Head of caudate nucleus (tissue), 42 donors: ENCODE measurements at regions not wholly inside any gene's neighbourhood (a gene's known extent, or its start where the extent isn't known, plus 50 kb on each side); places are given as distances from the start of the nearest gene placed in this dataset.
A peak's percentile ranks its signal among the peaks of the same experiment; 100 is the strongest.

Experiments used
- DNase-seq, 42 donors: peaks; one replicate each; pipeline versions ENCODE4 v3.0.0 to v3.0.0-alpha.2; 2020 to 2021; ENCODE audit warnings: mixed read lengths in 7 of 42
- intact Hi-C: fragments of 100-400 bp; cut with DNase I; formaldehyde crosslinking; loops from one replicate; pipeline ENCODE4 v1.15.0; 2022

GRCh38 chr18:40630496-40630895 is 1324.5 kb upstream of the PIK3C3 start:
- intact Hi-C loops: no loop called here
- DNase-seq: no peak

GRCh38 chr18:40624959-40625358 is 1330.1 kb upstream of the PIK3C3 start:
- no peak for DNase-seq
- intact Hi-C loops: no loop called here

DNA sequence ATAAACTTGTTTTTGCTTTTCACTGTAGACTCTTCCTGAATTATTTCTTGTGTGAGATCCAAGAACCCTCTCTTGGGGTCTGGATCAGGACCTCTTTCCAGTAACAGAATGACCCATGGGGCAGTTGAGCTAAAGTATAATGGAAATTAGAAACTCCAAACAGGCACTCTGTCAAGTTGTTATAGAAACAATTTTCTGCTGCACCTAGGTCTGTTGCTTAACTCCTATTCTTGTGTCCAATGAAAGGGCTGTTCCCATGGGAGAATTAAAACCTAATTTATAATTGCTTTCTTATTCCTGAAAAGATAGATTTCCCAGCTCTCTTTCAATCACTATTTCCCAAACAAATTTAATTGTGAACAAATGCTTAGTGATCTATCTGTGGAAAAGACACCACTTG is 1341.3 kb upstream of the PIK3C3 start:
- no peak for DNase-seq
- intact Hi-C loops: no loop called here

DNA sequence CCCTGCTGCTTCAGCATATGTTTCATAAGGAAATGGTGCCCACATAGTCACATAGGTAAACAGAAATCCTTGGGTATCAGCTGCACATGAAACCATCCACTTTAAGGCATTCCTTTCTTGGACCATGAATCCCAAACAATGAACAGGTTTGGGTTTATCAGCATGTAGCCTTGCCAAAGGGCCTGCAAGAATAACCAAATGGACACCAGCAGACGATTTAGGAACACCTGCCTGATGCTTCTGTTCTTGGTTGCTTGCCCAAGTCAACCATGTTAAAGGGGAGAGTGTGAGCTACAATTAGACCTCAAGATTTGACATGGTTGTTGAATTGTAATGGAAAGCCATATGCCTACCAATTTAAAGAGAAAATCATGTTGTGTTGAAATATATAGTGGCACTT is 1342.7 kb upstream of the PIK3C3 start:
- intact Hi-C loops: no loop called here
- no peak for DNase-seq

DNA sequence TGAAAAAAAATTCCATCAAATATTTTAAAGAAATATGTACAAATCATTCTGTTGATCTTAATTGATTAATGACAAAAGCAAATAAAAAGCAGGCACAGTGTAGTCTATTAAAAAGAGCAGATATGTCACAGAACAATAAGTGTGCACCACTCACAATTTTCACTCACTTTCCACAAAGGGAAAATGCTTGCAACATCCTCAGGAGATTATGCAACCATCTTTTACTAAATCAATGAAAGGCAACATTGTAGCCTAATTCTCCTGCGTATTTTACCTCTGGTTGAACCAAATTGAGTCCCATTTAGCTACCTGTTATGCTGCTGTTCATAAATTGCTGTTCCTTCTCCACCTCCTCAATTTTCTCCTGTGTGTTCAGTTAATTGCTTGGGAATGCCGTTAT is 1346.8 kb upstream of the PIK3C3 start:
- DNase-seq: no peak
- intact Hi-C loops: no loop called here

GRCh38 chr18:40607542-40608148 is 1347.4 kb upstream of the PIK3C3 start:
- no peak for DNase-seq
- intact Hi-C loops: no loop called here

DNA sequence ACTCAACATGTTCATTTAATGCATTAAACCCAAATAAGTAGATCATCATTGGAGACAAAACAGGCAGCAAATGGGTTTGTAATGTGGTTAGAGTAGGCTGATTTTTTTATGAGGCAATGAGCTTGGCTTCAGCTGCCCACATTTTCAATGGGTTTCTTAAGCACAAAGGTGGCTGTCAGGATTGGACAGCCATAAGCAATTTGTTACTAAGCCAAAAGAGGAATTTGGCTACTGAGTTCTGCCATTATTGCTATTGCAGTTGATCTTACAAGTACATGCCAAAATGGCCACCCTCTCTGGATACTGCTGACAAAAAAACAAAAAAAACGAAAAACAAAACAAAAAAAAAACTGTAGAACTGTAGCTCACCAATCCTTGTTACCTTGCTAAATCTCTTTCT is 1348.0 kb upstream of the PIK3C3 start:
- intact Hi-C loops: no loop called here
- DNase-seq: no peak

DNA sequence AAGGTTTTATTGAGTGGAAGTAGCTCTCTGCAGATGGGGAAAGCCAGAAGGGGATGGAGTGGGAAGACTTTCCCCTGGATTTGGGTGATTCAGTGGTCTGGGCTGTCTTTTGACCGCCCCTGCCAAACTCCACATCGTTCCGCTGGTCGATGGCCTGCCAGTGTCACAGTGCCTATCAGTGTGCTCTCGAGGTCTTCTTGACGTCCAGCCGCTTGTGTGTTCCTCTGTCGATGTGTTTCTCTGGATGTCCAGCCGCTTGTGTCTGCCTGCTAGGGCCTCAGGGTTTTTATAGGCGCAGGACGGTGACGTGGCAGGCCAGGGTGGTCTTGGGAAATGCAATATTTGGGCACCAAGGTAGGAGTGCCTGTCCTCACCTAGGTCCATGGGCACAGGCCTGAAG is 1371.4 kb upstream of the PIK3C3 start:
- intact Hi-C loops: no loop called here
- DNase-seq: no peak

- intact Hi-C loops: no loop called here
These were observed 1372.9 kb upstream of the PIK3C3 start for GRCh38 chr18:40582105-40582504.

DNA sequence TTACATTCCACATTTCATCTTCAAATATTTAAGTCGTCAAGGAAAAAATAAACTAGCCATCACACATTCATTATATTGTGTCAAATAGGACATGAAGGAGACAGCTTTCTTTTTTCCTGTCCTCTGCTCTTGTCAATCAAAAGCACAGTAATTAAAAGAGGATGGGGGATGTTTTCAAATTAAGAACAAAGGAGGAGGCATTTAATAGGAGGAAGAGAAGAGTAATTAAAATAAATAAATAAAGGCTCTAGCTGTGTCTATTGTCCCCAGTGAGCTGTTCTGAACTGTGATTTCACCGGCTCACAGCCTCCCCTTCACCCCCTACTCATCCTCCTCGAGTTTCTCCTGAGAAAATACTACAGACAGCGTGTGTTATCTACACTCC is 1377.1 kb upstream of the PIK3C3 start:
- no peak for DNase-seq
- intact Hi-C loops: no loop called here

More at GRCh38 chr18:40582105-40582504, 1372.9 kb upstream of the PIK3C3 start:
- DNase-seq: no peak

- intact Hi-C loops: no loop called here
- DNase-seq: no peak
These were observed 1377.6 kb upstream of the PIK3C3 start for GRCh38 chr18:40577239-40577980.

GRCh38 chr18:40576507-40577115 is 1378.4 kb upstream of the PIK3C3 start:
- no peak for DNase-seq
- intact Hi-C loops: no loop called here

GRCh38 chr18:40570615-40571014 is 1384.4 kb upstream of the PIK3C3 start:
- intact Hi-C loops: no loop called here
- no peak for DNase-seq

GRCh38 chr18:40569605-40570004 is 1385.4 kb upstream of the PIK3C3 start:
- intact Hi-C loops: no loop called here
- DNase-seq: no peak

GRCh38 chr18:40566510-40566844 is 1388.6 kb upstream of the PIK3C3 start:
- no peak for DNase-seq
- intact Hi-C loops: no loop called here

GRCh38 chr18:40565805-40566509 is 1389.1 kb upstream of the PIK3C3 start:
- no peak for DNase-seq
- intact Hi-C loops: no loop called here

GRCh38 chr18:40559556-40559955 is 1395.5 kb upstream of the PIK3C3 start:
- intact Hi-C loops: no loop called here
- DNase-seq: no peak

- intact Hi-C loops: no loop called here
- DNase-seq: no peak
These were observed 1396.2 kb upstream of the PIK3C3 start for GRCh38 chr18:40558706-40559392.

- peak in 20 of 42 donors; percentile 5 to 52 (median 20) for DNase-seq
- intact Hi-C loops: no loop called here
These were observed 1399.1 kb upstream of the PIK3C3 start for GRCh38 chr18:40555914-40556313.

DNA sequence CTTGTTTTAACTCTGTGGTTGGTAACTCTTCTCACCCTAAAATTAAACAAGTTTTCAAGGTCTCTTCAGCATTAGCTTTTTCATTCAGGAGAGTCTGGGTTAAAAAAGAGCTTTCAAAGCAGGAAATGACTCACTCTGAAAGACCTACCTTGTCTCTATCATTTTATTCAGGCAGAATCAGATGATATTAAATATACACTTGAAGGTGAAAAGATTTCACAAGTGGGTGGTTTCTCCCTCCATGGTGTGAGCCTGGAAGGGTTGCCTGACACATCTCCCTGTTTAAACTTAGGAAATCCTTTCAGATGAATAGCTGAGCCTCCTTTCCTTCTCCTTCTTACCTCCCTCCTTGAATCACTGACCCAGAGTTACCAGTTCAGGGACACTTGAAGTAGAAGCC is 1402.0 kb upstream of the PIK3C3 start:
- DNase-seq: peak in 19 of 42 donors; percentile 10 to 72 (median 31)
- intact Hi-C loops: no loop called here
